ENCODE measurements at regions not wholly inside any gene's neighbourhood (a gene's known extent, or its start where the extent isn't known, plus 50 kb on each side); places are given as distances from the start of the nearest gene placed in this dataset.

DNA sequence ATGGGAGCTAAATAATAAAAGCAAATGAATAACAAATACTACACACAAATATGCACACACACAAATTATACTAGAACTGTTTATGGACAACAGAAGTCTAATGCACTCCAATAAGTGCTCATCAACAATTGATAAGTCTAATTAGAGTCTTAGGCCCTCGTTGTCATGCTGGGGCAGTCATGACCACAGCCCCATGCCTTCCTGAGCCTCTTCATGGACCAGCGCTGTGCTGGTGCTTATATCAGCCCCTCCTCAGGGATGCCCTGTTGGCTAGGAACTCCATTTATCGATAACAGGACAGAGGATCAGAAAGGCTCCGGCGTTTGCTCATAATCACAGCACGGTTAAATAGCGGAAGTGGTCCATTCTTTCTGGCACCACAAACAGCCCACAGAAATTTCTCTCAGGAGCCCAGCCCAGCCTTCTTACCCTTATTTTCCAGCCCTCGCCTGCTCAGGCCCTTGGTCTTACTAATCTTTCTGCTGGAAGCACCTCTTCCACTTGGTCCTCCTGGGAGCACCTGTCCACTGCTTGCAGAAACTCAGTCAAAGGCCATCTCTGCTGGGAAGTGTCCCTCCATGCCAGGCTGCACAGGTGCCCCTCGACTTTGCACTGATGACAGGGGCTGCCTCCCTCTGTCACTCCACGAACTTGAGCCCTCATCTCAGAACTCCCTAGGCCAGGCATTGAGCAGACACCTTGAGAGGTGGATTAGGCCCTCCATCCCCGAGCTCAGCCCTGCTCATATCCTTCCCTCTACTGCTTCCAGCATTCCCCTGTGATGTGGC lies 500.2 kb upstream of the HS6ST1 start:
- H3K27ac ChIP-seq (ENCODE audit: low read depth in 2 of 2, low read length in 1 of 2), result no peak overlapping the region
- H3K4me1 ChIP-seq (ENCODE audit: control insufficient read depth in 1 of 2, insufficient read depth in 2 of 2, low read depth in 1 of 2, low read length in 1 of 2), result no peaks in the 10 kb centered on the region; a peak in 1 of 4 replicates
- no peaks in the 10 kb centered on the region for H4K20me1 ChIP-seq (ENCODE audit: insufficient read depth)
- TF ChIP-seq YY1 (IDR thresholded peaks at IDR 0.05; ENCODE audit: low read depth) (no peak), FOXJ3 (CRISPR knock-in tag; IDR thresholded peaks at IDR 0.05) (no peak)
- TF ChIP-seq, protein P1, sequence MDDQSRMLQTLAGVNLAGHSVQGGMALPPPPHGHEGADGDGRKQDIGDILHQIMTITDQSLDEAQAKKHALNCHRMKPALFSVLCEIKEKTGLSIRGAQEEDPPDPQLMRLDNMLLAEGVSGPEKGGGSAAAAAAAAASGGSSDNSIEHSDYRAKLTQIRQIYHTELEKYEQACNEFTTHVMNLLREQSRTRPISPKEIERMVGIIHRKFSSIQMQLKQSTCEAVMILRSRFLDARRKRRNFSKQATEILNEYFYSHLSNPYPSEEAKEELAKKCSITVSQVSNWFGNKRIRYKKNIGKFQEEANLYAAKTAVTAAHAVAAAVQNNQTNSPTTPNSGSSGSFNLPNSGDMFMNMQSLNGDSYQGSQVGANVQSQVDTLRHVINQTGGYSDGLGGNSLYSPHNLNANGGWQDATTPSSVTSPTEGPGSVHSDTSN (IDR thresholded peaks at IDR 0.05), result no peak
- TF ChIP-seq, protein P2, sequence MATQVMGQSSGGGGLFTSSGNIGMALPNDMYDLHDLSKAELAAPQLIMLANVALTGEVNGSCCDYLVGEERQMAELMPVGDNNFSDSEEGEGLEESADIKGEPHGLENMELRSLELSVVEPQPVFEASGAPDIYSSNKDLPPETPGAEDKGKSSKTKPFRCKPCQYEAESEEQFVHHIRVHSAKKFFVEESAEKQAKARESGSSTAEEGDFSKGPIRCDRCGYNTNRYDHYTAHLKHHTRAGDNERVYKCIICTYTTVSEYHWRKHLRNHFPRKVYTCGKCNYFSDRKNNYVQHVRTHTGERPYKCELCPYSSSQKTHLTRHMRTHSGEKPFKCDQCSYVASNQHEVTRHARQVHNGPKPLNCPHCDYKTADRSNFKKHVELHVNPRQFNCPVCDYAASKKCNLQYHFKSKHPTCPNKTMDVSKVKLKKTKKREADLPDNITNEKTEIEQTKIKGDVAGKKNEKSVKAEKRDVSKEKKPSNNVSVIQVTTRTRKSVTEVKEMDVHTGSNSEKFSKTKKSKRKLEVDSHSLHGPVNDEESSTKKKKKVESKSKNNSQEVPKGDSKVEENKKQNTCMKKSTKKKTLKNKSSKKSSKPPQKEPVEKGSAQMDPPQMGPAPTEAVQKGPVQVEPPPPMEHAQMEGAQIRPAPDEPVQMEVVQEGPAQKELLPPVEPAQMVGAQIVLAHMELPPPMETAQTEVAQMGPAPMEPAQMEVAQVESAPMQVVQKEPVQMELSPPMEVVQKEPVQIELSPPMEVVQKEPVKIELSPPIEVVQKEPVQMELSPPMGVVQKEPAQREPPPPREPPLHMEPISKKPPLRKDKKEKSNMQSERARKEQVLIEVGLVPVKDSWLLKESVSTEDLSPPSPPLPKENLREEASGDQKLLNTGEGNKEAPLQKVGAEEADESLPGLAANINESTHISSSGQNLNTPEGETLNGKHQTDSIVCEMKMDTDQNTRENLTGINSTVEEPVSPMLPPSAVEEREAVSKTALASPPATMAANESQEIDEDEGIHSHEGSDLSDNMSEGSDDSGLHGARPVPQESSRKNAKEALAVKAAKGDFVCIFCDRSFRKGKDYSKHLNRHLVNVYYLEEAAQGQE (IDR thresholded peaks at IDR 0.05; ENCODE audit: low read depth, low read length), result no peak
- H3K9me2 ChIP-seq, result no peaks in the 10 kb centered on the region
- H3K27me3 ChIP-seq (ENCODE audit: insufficient read depth), result no peaks in the 10 kb centered on the region
- no peak overlapping the region for H3K4me2 ChIP-seq
- ChIA-PET CTCF (no interaction called here), POLR2A (no interaction called here)
- no peaks in the 10 kb centered on the region for H3K79me2 ChIP-seq (ENCODE audit: insufficient read depth)
- no peaks in the 10 kb centered on the region for H3K36me3 ChIP-seq (replicated peaks in 1 of 2; ENCODE audit: control insufficient read depth in 1 of 2, insufficient read depth in 2 of 2, low read length in 1 of 2)
- no peak for DNase-seq
- no peaks in the 10 kb centered on the region for H3K9me3 ChIP-seq
- WGBS (ENCODE audit: low lambda C conversion rate), result 42% methylated on average over 11 of the region's 11 CpGs
- H3K9ac ChIP-seq, result no peak overlapping the region
- no peak overlapping the region for H2AFZ ChIP-seq (ENCODE audit: low read depth)
- H3K4me3 ChIP-seq (ENCODE audit: low read depth in 2 of 2, low read length in 1 of 2), result no peak overlapping the region
- H3F3A ChIP-seq (replicated peaks; ENCODE audit: insufficient read depth), result no peaks in the 10 kb centered on the region

DNA sequence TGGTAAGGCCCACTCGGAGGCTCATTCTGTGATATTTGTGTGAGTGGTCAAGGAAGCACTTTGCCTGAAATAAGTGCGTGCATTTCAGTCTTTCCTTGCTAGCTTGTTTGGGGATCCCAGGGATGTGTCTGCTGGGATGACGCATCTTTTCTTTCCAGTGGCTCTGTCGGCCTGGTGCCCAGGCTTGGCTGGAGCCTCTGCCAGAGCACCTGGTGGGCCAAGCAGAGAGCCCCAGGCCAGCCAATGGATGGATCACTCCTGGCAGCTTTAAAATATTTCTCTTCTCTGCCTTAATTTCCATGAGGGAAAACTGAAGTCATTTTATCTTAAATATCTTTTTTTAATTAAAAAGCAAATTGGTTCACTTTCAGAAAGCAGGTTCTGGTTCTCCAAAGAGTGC lies 501.8 kb upstream of the HS6ST1 start:
- no peaks in the 10 kb centered on the region; a peak in 1 of 4 replicates for H3K4me1 ChIP-seq (ENCODE audit: control insufficient read depth in 1 of 2, insufficient read depth in 2 of 2, low read depth in 1 of 2, low read length in 1 of 2)
- WGBS (ENCODE audit: low lambda C conversion rate), result 37% methylated on average over 4 of the region's 4 CpGs
- H3K9me3 ChIP-seq, result no peaks in the 10 kb centered on the region
- H2AFZ ChIP-seq (ENCODE audit: low read depth), result no peak overlapping the region
- H3K9ac ChIP-seq, result no peak overlapping the region
- H3K79me2 ChIP-seq (ENCODE audit: insufficient read depth), result no peaks in the 10 kb centered on the region
- H3K27ac ChIP-seq (ENCODE audit: low read depth in 2 of 2, low read length in 1 of 2), result no peak overlapping the region
- H3K4me2 ChIP-seq, result no peak overlapping the region
- DNase-seq, result no peak
- no peaks in the 10 kb centered on the region for H3K27me3 ChIP-seq (ENCODE audit: insufficient read depth)
- H3K4me3 ChIP-seq (ENCODE audit: low read depth in 2 of 2, low read length in 1 of 2), result no peak overlapping the region
- H4K20me1 ChIP-seq (ENCODE audit: insufficient read depth), result no peaks in the 10 kb centered on the region
- H3F3A ChIP-seq (replicated peaks; ENCODE audit: insufficient read depth), result no peaks in the 10 kb centered on the region
- ChIA-PET CTCF (no interaction called here), POLR2A (no interaction called here)
- no peaks in the 10 kb centered on the region for H3K9me2 ChIP-seq
- H3K36me3 ChIP-seq (replicated peaks in 1 of 2; ENCODE audit: control insufficient read depth in 1 of 2, insufficient read depth in 2 of 2, low read length in 1 of 2), result no peaks in the 10 kb centered on the region
- TF ChIP-seq RFX5 (IDR thresholded peaks at IDR 0.05; ENCODE audit: low read length), result no peak
- TF ChIP-seq, protein P3, sequence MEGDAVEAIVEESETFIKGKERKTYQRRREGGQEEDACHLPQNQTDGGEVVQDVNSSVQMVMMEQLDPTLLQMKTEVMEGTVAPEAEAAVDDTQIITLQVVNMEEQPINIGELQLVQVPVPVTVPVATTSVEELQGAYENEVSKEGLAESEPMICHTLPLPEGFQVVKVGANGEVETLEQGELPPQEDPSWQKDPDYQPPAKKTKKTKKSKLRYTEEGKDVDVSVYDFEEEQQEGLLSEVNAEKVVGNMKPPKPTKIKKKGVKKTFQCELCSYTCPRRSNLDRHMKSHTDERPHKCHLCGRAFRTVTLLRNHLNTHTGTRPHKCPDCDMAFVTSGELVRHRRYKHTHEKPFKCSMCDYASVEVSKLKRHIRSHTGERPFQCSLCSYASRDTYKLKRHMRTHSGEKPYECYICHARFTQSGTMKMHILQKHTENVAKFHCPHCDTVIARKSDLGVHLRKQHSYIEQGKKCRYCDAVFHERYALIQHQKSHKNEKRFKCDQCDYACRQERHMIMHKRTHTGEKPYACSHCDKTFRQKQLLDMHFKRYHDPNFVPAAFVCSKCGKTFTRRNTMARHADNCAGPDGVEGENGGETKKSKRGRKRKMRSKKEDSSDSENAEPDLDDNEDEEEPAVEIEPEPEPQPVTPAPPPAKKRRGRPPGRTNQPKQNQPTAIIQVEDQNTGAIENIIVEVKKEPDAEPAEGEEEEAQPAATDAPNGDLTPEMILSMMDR (IDR thresholded peaks at IDR 0.05), result no peak
- TF ChIP-seq ELF1 (IDR thresholded peaks at IDR 0.05), result no peak
- TF ChIP-seq, protein P4, sequence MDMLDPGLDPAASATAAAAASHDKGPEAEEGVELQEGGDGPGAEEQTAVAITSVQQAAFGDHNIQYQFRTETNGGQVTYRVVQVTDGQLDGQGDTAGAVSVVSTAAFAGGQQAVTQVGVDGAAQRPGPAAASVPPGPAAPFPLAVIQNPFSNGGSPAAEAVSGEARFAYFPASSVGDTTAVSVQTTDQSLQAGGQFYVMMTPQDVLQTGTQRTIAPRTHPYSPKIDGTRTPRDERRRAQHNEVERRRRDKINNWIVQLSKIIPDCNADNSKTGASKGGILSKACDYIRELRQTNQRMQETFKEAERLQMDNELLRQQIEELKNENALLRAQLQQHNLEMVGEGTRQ (IDR thresholded peaks at IDR 0.05; ENCODE audit: borderline replicate concordance, low read depth, low read length), result no peak
- TF ChIP-seq, protein P2 (IDR thresholded peaks at IDR 0.05; ENCODE audit: low read depth, low read length), result no peak
- TF ChIP-seq POLR2AphosphoS5 (IDR thresholded peaks at IDR 0.05; ENCODE audit: low read depth, low read length), result no peak
- no peak for TF ChIP-seq NRF1 (IDR thresholded peaks at IDR 0.05; ENCODE audit: low read depth, low read length)
- TF ChIP-seq FOSL2 (IDR thresholded peaks at IDR 0.05; ENCODE audit: borderline replicate concordance, low read depth), result no peak
- no peak for TF ChIP-seq RCOR1 (IDR thresholded peaks at IDR 0.05; ENCODE audit: low read length)

Data from SK-N-SH (cell line).